GM13976 (cell line): ENCODE measurements at regions not wholly inside any gene's neighbourhood (a gene's known extent, or its start where the extent isn't known, plus 50 kb on each side); places are given as distances from the start of the nearest gene placed in this dataset.

ENCODE experiments used
- DNase-seq: peaks from one replicate; pipeline ENCODE4 v3.0.0; 2012; ENCODE audit warnings: low spot score
- in situ Hi-C: fragments of 300-500 bp; cut with MboI; formaldehyde crosslinking; loops from one replicate; pipeline ENCODE4 v1.12.0; 2022; ENCODE audit warnings: low sequenced_read_pairs, mixed read lengths, inconsistent platforms; ENCODE audit not compliant: unreplicated experiment
- TF ChIP-seq, protein P1 (sequence below): IDR thresholded peaks from 2 replicates; pipeline ENCODE4 v1.5.1; 2012; ENCODE audit warnings: borderline replicate concordance, mild to moderate bottlenecking; ENCODE audit not compliant: insufficient read depth; ENCODE audit errors: extremely low read depth, missing control alignments, control extremely low read depth

DNA sequence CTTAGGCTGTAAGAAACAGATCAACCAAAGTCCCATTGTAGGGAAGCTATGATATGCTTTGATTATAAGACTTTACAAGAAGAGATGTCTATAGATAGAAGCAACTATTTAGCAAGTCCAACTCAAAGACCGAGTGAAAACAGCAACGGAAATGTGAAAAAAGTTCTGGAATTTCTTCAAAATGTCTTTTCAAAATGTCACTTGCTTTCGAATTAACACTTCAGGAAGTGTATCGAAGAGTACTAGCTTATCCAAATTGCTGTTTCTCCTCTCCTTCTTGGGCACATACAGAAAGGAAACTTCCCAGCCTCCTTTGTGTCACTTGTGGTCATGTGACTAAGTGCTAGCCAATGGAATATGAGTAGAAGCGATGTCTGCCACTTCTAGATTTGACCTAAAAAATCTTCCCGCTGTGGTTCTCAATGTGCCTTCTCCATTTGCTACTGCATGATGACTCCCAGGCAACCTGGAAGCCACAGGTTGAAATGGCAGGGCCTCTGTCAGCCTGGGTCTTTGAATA lies 89.9 kb downstream of the TSEN15 start:
- TF ChIP-seq, protein P1, sequence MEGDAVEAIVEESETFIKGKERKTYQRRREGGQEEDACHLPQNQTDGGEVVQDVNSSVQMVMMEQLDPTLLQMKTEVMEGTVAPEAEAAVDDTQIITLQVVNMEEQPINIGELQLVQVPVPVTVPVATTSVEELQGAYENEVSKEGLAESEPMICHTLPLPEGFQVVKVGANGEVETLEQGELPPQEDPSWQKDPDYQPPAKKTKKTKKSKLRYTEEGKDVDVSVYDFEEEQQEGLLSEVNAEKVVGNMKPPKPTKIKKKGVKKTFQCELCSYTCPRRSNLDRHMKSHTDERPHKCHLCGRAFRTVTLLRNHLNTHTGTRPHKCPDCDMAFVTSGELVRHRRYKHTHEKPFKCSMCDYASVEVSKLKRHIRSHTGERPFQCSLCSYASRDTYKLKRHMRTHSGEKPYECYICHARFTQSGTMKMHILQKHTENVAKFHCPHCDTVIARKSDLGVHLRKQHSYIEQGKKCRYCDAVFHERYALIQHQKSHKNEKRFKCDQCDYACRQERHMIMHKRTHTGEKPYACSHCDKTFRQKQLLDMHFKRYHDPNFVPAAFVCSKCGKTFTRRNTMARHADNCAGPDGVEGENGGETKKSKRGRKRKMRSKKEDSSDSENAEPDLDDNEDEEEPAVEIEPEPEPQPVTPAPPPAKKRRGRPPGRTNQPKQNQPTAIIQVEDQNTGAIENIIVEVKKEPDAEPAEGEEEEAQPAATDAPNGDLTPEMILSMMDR = no peak
- in situ Hi-C loops = no loop called here
- no peak for DNase-seq

DNA sequence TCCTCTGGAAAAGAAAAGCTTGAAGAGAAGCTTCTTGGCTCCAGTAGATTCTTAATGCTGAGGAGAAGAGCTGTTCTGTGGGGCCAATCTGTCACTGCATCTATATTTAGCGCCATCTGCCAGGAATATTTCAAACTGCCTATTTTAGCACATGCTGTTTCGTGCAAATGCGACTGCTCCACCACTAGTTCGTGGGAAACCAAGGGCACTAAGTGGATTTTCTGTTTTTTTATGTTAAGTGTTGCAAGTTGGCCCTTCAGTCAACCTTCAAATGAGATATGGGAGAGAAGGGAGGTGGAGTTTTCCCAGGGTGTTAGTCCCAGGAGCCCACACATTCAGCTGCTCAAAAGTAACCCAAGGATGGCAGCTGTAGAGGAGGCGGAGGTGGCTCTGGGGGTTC lies 91.9 kb downstream of the TSEN15 start:
- in situ Hi-C loops = no loop called here
- TF ChIP-seq, protein P1 = no peak
- DNase-seq = no peak

DNA sequence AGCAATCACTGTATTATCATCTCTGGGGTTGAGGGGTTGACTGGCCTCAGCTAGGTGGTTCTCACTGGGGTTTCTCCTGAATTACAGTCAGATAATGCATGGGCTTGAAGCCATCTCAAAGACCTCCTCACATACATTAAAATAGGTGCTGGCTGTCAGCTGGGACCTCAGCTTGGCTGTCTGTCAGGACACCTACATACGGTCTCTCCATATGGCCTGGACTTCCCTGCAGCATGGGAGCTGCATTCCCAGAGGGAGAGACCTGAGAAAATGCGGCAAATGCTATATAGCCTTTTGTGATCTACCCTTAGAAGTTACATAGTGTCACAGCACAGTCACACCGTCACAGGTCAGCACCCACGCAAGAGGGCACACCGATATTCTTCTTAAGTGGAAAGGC lies 93.6 kb downstream of the TSEN15 start:
- in situ Hi-C loops = no loop called here
- DNase-seq = no peak
- TF ChIP-seq, protein P1 = no peak

DNA sequence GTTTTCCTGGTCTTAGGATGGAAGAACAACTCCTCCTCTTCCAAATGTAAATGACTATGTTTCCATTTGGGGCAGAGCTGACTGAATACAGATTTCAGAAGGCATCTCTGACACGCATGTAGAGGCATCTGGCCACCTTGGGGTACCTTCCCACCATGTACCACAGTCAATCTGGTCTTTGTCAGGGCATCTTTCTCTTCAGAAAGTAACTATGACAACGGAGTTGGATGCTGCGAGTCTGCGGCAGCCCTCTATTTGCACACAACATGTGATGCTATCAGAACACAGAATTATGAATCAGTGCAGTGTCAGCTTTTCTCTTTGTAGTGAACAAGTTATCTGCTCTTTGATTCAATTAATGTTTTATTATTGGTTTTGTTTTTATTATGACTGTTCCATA lies 94.7 kb downstream of the TSEN15 start:
- TF ChIP-seq, protein P1 = no peak

DNA sequence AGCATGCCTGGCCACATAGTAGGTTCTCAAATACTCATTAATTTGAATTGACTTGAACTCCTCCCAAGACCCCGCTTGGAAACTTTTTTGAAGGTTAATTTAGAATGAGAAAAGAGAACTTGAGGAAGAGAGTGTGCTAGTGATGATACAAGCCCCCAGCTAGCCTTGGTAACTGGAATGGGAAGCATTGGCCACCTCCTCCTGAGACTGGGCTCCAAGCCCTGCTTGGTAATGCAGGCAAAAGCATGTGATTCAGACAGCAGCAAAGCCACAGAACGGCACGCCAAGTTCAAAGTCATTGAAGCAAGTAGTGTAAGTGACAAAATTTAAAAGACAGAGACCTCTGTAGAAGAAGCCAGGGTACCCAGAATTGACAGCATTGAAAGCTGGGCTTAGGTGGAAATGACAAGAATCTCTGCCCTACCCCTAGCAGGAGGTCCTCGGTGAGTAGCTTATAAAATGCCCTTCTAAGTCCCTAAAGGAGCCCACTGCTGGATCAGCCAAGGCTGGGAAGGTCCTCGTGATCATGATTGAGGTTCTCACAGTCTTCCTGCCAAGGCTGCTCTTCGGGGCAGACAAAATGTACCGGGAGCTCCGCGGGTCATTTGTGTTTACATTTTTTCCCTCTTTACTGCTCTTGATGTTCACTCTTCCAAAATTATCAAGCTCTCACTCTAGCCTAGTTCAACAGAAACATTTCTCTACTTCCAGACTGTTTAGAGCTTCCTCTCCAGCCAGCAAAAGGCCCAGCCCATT lies 99.4 kb downstream of the TSEN15 start:
- in situ Hi-C loops = no loop called here
- TF ChIP-seq, protein P1 = no peak
- no peak for DNase-seq

More for the DNA sequence above, 94.7 kb downstream of the TSEN15 start:
- in situ Hi-C loops = no loop called here
- DNase-seq = no peak

DNA sequence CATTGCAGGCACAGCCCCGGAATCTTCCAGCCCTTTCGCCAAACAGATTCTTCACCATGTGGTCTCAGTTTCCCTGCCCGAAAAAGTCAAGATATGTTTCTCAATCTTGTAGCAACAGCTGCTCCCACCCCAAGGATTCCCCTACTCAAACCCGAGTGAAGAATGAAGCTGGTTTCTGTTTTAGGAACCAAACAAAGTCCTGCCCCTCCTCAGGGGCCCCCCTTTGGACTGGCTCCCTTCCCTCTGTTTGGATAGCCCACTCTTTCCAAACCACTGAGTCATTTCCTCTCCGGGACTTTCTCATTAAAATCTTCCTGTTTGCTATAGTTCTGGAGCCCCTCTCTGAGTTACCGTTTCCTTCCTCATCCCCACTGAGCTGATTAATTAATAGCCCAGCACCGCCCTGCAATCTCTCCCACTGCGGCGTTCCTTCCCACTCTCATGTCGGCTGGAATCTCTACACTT lies 100.9 kb downstream of the TSEN15 start:
- DNase-seq = no peak
- TF ChIP-seq, protein P1 = no peak
- in situ Hi-C loops = no loop called here
